Amniotic epithelial cell (primary cell): ENCODE measurements at regions not wholly inside any gene's neighbourhood (a gene's known extent, or its start where the extent isn't known, plus 50 kb on each side); places are given as distances from the start of the nearest gene placed in this dataset.
A peak's percentile ranks its signal among the peaks of the same experiment; 100 is the strongest.

Experiments used
- DNase-seq: peaks from one replicate; pipeline ENCODE4 v3.0.0-alpha.2; 2010; ENCODE audit warnings: low read depth

GRCh38 chr7:80347173-80347572 is 164.7 kb downstream of the GNAT3 start:
- DNase-seq = no peak

- peak; percentile 66 for DNase-seq
Observed at GRCh38 chr7:80346704-80347103, 165.2 kb downstream of the GNAT3 start.

GRCh38 chr7:80335511-80336231 is 176.2 kb downstream of the GNAT3 start:
- peak; percentile 88 for DNase-seq

GRCh38 chr7:80334908-80335307 is 177.0 kb downstream of the GNAT3 start:
- DNase-seq = peak; percentile 51

- no peak for DNase-seq
Observed at GRCh38 chr7:80334196-80334595, 177.7 kb downstream of the GNAT3 start.

- DNase-seq = no peak
Observed at GRCh38 chr7:80333040-80333439, 178.8 kb downstream of the GNAT3 start.

- DNase-seq = peak; percentile 86
Observed at GRCh38 chr7:80330434-80330833, 181.4 kb downstream of the GNAT3 start.

GRCh38 chr7:80324032-80324431 is 187.8 kb downstream of the GNAT3 start:
- DNase-seq = peak; percentile 68

- no peak for DNase-seq
Observed at GRCh38 chr7:80319461-80319860, 184.8 kb downstream of the GNAI1 start.

GRCh38 chr7:80318081-80318480 is 183.4 kb downstream of the GNAI1 start:
- DNase-seq = no peak

- DNase-seq = no peak
Observed at GRCh38 chr7:80316811-80317210, 182.2 kb downstream of the GNAI1 start.

- no peak for DNase-seq
Observed at GRCh38 chr7:80313716-80314115, 179.1 kb downstream of the GNAI1 start.

- no peak for DNase-seq
Observed at GRCh38 chr7:80313067-80313626, 178.5 kb downstream of the GNAI1 start.

- DNase-seq = peak; percentile 92
Observed at GRCh38 chr7:80312139-80312661, 177.6 kb downstream of the GNAI1 start.

- DNase-seq = peak; percentile 4
Observed at GRCh38 chr7:80311313-80311712, 176.7 kb downstream of the GNAI1 start.

GRCh38 chr7:80309971-80310549 is 175.4 kb downstream of the GNAI1 start:
- peak; percentile 35 for DNase-seq

GRCh38 chr7:80309377-80309776 is 174.7 kb downstream of the GNAI1 start:
- no peak for DNase-seq

GRCh38 chr7:80307227-80307856 is 172.7 kb downstream of the GNAI1 start:
- peak; percentile 87 for DNase-seq

- no peak for DNase-seq
Observed at GRCh38 chr7:80303315-80303714, 168.7 kb downstream of the GNAI1 start.

- DNase-seq = no peak
Observed at GRCh38 chr7:80302636-80303035, 168.0 kb downstream of the GNAI1 start.

GRCh38 chr7:80302078-80302477 is 167.4 kb downstream of the GNAI1 start:
- DNase-seq = no peak

GRCh38 chr7:80298201-80298600 is 163.6 kb downstream of the GNAI1 start:
- DNase-seq = peak; percentile 43

GRCh38 chr7:80294346-80294745 is 159.7 kb downstream of the GNAI1 start:
- DNase-seq = peak; percentile 84
